T-helper 9 cell (primary cell): ENCODE measurements at regions not wholly inside any gene's neighbourhood (a gene's known extent, or its start where the extent isn't known, plus 50 kb on each side); places are given as distances from the start of the nearest gene placed in this dataset.
"Not testable (repeated sequence)": the region's sequence is repeated elsewhere in the genome, so short reads cannot be mapped to it uniquely, and the experiment has no call there.

Experiments
- DNase-seq: peaks from one replicate; pipeline ENCODE4 v3.0.0-alpha.2; 2020

DNA sequence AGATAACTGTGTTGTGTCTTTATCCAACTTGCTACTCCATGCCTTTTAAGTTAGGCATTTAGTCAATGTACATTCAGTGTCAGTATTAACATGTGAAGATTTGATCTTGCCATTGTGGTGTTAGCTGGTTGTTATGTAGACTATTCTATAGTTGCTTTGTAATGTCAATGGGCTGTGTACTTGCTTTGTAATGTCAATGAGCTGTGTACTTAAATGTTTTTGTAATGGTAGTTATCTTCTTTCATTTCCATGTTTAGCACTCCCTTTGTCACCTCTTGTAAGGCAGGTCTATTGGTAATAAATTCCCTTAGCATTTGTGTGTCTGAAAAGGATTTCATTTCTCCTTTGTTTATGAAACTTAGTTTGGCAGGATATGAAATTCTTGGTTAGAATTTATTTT, 53.4 kb downstream of the MC4R start:
- no peak for DNase-seq

DNA sequence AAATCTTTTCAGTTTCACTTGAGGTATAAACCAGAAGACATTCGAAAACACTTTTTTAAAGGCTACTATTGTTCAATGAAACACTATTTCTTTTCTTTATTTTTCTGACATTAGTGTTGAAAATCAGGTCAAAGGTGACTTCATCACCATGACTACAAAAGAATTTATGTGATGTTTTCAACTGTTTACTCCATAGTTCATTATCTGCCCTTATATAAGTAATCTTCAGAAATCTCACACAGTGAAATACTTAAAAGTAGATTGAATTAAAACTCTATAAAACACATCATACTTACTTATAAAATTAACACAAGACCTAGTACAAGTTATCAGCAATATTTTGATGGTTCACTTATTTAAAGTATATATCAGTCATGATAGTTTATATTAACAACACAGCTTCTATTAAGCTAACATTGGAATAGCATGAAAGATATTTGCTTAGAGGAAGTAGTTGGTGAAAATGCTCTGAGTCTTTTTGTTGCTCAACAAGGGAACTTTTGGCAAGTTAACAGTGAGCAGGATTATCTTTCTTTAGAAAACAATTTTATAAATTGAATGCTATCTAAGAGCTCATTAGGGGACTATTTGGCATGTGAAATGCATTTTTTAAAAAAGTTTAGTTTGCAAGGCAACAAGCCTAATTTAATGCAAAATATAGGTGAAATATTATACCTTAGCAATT, 60.8 kb downstream of the MC4R start:
- DNase-seq: no peak

DNA sequence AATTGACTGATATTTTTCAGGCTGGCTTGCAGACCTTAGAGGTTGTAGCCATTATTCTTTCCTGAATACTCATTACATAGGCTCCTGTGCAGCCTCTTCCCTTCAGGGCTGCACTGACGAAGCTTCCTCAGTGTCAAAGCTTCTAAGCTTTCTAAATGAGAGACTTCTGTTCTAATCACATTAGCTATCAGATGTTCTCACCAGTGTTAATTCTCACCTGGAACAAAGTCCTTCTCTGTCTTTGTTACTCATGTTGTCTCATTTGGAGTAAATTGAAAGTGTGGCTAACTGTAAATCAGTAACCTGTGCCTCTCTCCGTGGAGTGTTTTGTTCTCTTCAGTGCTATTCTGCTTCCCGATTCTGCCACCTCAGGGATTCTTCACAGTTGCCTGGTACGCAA, 76.9 kb downstream of the MC4R start:
- DNase-seq: no peak

DNA sequence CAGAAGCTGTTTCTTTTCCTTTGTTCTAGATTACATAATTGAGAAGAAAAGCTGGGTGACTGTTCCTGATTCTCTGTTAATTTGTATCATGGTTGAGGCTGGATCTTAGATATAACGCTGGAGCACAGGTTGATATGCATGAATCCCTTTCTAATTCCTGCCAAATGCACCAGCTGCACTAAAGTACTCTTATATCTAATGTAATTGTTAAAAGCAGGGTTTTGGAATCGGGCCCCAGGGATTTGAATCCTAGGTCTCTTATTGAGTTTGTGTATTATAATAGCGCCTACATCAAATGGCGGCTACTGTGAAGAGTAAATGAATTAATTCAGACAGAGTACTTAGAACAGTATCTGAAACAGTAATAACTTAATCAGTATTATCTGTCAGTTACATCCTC, 80.4 kb downstream of the MC4R start:
- no peak for DNase-seq

DNA sequence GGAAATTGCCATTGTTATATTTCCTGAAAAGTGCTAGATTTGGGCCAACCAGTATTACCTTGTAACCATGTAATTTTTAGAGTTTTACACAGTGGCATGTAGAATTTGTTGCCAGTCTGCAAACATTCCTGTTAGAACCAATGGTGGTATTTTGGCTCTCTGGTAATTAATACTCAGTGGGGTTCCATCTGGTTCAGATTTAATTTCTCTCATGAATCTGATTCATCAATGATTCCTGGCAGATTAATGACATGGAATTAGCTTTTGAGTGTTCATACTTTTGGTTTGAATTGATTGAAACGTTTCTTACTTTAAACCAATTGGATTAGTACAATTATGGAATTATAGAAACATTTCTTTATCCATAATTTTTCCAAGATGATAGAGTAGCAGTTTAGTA, 93.2 kb downstream of the MC4R start:
- no peak for DNase-seq

DNA sequence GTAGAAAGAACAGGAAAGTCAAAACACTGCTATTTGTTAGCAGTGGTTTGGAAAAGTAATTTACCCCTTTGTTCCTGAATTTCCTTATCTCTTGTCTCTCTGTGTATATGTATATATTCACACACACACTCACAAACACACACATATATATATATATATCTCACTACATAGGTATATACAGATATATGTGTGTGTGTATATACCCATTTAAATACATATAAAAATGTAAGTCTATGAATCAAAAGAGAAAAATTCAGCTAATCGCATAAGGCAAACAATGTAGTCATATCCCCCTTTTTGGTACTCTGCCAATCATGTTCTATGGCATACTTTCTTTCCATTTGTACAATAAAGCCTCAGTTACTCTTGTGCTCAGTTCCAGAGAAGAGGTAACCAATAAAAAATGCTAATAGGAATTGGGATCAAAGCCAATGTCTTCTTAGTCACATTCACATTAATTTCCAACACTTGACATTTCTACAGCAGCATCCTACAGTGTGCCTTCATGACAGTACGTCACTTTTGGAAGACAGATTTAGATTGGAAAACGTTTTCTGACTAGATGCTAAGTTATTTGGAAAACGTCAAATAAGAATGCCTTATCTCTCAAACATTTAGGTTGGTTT, 94.6 kb downstream of the MC4R start:
- DNase-seq: no peak

DNA sequence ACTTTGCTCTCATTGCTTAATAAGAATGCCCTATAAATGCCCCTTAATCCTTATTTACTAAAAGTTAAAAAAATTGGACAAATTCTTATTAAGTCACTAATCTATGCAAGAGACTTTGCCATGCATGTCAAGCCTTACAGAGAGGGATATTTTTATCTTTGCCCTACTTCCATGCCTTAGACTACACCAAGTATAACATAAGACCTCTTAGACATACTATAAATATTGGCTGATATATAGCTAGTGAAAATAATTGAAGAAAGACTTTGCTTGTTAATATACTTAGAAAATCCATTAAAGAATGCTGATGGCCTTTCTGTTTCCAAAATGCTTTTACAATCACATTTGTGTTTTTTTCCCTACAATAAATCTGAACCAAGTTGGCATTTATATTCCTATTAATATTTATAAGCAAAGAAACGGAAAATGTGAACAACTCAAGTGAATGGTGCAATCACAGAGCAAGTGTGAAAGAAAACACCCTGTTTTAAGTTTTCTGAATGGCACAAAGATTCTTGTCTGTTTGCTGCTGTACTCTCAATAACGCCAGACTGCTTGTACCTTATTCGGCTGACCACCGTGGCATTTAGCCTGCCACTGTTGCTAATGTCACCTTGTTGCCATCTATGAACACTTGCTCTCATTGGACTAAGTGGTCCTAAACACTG, 105.0 kb downstream of the MC4R start:
- no peak for DNase-seq

DNA sequence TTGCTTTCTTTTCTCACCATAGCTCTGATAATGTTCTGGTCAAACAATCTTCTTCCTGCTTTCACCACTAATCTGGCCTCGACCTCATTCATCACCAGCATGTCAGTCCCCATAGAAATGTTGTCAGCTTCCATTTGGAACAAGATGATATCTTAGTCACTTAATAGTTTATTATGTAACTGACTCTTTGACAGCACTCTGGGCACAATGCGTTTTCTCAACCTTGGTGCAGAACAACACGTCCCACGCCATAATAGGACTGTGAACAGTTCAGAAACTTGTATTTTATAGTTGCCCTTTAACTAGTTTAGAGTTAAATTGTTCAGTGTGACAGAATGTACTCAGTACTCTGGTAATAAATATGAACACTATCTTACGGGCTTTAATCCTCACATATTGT, 106.0 kb downstream of the MC4R start:
- no peak for DNase-seq

DNA sequence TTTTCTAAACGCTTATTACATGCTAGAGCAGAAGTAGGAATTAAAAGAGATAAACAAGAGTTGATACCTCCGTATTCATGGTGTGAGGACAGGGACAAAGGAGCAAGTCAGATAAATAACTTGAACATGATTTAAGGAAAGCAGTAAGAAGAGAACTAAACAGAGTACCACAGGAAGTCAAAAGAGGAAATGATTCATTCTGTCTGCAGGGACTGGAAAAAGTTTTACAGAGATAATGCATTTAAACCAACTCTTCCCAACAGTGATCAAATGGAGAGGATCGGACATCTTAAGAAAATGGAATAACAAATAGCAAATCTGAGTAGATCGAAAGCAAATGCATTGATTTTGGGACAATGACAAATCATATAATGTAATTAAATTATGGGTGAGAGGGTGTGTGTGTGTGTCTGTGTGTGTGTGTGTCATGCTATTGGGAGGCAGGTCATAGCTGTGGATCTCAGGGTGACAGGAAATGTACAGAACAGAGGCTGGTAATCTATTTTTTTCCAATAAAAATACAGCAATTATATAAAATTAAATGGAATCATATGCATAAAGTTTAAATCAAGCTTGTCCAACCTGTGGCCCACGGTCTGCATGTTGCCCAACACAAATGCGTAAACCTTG, 113.4 kb downstream of the MC4R start:
- DNase-seq: no peak

DNA sequence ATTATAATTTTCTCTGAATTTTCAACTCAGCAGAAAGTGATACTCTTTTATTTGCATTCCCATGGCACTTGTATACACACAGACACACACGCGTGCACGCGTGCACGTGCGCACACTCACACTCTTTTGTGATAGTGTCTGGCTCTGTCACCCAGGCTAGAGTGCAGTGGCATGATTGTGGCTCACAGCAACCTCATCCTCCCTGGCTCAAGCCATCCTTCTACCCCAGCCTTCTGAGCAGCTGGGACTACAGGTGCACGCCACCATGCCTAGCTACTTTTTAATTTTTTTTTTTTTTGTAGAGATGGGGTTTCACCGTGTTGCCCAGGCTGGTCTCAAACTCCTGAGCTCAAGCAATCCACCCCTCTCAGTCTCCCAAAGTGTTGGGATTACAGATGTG, 123.2 kb downstream of the MC4R start:
- no peak for DNase-seq

DNA sequence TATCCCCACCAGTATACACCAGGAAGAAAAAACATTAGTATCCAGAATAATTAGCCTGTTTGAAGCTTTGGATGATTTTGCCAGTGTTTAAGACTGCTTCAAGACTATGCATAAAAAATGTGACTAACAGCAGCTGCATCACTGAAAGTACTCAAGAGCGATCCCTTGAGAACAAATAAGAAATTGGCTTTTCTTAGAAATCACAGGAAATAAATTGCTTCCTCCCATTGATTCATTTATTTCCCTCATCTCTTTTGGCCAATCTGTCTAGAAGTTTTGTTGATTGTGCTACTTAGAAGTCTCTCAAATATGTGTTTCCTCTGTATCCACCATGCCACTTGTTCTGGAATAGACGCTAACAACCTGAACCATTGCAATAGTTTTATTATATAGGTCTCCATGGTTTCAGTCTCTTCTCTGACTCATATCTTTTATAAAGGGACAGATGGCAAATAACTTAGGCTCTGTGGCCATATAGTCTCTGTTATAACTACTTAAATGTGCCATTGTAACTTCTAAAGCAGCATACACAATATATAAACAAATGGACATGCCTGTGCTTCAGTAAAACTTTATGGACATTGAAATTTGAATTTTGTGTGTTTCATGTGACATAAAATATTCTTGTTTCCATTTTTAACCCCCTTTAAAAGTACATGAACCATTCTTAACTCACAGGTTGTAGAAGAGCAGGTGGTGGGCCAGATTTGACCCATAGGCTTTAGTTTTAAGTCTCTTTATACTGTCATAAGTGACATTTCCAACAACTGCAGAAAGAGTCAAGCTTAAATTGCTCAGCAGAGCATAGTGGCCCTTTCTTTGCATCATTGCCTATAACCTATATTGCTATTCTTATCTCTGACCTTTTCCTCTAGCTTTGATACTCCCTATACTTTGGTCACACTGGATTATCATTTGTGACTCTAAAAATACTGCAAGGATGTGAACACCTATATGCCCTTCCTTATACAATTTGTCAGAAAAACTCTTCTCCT, 123.9 kb downstream of the MC4R start:
- no peak for DNase-seq

DNA sequence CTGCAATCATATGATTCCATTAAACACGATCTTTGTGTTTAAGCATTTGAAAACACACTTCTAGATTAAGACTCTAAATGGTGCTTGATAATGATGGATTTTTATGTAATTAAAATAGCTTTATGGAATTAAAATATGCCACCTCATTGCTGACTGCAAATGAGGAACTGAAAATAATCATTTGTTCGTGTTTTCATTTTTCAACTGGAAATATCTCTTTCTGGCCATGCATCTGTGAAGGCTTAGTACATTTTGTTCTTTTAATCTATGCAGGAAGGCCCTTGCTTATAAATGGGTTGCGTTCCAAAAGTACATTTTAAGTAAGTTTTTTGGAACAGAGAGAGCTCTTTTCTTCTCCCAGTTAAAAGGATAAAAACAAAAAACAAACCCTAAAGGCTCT, 125.5 kb downstream of the MC4R start:
- DNase-seq: no peak

DNA sequence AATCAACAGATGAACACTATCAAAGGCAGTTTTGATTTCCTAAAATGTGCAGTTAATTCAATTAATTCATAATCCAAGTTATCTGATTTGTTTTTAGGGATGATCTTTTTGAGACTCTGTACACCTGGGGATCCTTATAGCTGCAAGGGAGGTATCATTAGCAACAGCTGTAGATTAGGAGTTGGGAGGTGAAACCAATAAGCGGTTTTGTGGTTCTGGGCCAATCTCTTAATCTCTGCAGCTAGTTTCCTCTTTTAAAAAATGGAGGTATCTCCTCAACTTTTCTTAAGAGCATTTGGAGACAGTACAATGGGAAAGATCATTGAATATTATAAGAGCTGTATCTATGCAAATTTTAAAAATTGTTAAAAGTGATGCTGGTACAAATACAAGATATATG, 126.0 kb downstream of the MC4R start:
- no peak for DNase-seq

DNA sequence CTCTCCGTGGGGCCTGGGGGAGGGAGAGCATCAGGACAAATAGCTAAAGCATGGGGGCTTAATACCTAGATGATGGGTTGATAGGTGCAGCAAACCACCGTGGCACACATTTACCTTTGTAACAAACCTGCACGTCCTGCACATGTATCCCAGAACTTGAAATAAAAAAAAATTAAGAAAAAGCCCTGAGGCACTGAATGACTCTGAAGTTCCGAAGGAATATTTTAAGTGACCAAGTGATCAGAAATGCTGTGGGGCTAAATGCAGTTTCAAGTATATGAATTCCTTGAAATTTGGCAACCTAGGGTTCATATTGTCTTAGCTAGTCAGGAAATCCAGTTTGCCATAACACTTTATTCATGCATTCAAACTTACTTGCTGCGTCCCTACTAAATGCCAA, 127.5 kb downstream of the MC4R start:
- DNase-seq: no peak

DNA sequence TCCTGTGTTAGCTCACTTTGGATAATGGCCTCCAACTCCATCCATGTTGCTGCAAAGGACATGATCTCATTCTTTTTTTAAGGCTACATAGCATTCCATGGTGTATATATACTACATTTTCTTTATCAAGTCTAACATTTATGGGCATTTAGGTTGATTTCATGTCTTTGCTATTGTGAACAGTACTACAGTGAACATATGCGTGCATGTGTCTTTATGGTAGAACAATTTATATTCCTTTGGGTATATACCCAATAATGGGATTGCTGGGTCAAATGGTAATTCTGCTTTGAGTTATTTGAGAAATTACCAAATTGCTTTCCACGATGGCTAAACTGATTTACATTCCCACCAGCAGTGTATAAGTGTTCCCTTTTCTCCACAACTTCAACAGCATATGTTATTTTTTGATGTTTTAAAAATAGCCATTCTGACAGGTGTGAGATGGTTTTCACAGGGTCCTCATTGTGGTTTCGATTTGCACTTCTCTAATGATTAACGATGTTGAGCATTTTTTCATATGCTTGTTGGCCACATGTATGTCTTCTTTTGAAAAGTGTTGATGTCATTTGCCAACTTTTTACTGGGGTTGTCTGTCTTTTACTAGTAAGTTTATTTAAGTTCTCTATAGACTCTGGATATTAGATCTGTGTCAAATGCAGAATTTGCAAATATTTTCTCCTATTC, 133.4 kb downstream of the MC4R start:
- DNase-seq: not testable (repeated sequence)

DNA sequence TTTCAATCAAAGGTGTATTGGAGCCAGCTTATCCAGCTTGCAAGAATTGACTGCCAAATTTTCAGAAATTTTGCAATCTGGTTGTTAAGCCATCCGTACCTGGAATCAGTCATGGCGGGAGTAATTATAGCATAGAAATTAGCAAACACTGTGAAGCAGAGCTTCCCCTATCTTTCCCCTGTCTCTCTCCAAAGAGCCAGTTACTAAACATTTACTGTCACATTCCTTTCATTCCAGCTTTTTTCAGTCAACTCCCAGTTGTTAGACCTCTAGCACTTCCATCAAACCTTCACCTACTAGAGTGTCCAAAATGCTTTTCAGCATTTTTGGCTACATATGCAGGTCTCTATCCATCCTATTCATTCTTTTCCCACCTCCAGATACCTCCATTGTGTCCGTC, 137.4 kb downstream of the MC4R start:
- no peak for DNase-seq

DNA sequence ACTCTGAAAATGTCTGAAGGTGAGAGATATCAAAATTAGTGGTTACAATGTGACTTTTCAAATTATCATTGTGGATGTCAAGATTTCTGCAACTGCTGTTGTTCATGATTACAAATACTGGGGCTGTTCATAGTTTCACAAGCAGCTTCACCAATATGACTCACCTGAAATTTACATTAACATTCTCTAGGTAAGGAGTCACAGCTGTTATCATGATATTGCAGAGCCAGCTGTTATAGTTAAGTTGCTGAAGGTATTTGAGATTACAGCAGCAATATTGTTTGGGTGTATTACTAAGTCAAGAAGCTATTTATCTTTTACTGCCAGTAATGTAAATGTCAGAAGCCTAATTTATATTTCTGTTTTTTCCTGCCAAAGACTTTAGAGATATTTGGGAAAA, 140.0 kb downstream of the MC4R start:
- no peak for DNase-seq

DNA sequence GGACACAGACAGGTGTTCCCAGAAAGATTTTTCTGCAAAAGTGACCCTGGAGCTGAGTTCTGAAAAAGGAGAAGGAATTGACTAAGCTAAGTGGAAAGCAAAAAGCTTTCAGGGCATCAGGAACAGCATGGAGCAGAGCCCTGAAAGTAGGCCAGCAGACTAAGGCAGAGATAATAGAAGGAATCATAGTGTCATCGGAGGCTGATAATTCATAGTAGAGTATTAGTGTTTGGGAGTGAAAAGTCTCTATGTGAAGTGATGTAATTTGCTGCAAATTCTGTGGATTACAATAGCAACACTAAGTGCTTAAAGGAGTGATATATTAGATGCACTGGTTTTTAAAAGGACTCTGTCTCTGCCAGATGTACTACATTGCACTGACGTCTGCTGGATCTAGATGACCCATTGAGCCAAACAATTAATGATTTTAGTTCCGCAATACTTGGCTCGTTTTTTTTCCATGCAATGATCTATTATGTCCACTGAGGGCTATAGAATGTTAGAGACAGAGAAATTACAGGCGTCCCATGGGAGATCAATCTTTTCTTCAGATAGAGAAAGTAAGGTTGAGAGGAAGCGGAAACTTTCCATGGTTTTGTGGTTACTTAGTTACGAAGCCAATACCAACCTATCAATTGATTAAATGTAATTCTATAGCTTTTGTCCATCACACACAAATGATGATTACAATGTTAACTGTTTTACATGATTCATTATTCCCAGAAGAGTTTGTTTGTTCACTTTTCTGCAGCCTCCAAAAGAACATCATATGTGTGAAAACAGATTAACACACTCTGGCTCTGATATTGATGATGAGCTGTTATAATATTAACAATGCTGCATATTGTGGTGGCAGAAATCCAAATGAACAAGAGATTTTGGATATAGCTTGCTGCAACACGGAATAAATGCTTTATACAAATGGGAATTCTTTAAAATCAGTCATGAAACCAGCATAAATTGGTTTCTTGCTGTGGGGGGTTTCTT, 143.7 kb downstream of the MC4R start:
- no peak for DNase-seq

DNA sequence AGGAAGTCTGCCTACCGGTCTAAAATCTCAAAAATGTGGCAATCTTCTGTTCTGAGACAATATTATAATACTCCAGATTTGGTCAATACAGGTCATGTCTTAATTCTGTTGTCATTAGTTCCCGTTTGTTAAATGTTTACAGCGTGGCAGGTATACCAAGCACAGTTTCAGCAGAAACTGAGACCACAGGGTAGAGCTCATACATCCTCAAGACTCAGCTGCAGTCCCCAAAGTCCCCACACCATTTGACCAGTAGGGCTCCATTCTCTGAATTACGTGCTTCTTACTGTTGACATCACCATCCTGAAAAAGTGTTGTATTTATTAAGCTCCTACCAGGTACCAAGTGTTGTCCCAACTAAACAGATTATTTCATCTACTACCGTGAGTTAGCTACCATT, 157.1 kb downstream of the MC4R start:
- no peak for DNase-seq

DNA sequence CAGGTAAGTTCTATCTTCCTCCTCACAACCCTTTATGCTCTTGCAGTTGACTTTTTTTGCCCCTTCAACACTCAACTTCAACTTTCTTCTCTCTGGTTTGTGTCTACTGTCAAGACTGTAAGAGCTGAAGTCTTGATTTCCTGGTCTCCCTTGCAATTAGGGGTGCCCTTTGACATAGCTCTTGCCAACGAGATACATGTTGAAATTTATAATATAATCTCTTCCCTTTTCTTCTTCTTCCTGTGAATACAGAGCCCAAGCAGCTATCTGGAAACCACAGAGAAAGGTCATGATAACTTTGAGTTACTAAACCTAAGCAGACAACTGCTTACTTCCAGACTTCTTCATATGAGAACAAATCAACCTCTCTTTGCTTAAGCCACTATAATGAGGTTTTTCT, 163.5 kb downstream of the MC4R start:
- no peak for DNase-seq

DNA sequence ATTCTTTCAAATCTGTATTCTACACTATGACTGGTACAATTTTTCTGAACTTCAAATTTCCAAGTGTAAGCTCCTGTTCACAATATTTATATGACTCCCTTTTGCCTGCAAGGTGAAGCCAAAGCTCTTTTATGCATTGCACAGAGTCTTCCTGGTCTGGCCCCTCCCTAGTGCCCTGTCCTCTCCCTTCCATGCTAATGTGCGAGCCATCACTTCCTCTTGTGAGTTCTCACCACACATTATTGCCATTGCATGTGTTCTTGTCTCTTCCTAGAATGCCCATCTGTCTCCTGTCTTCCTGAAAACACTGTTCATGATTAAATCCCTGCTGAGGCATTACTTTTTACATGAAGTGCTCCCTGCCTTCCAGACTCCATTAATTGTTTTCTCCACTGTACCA, 169.9 kb downstream of the MC4R start:
- no peak for DNase-seq
